Pancreas (tissue), 10 donors: ENCODE measurements at regions not wholly inside any gene's neighbourhood (a gene's known extent, or its start where the extent isn't known, plus 50 kb on each side); places are given as distances from the start of the nearest gene placed in this dataset.

Experiments
- ATAC-seq, 4 donors: fragments of 200-7000 bp; cut with Tn5 transposase; one replicate each; pipeline versions ENCODE4 v1.8.0 to v1.9.1; 2020; ENCODE audit warnings: mild to moderate bottlenecking in 4 of 4, moderate library complexity in 4 of 4
- DNase-seq, 6 donors: peaks; one replicate each; pipeline ENCODE4 v3.0.0-alpha.2; 2020
- FAIRE-seq: peaks from 2 replicates; lab custom pipeline; 2012; peaks lifted over from hg19 to GRCh38; lab: Jason Lieb, UNC
- H3K27ac ChIP-seq, 4 donors: fragments of 200-600 bp; sonication (generic); 1 replicate in 3 of 4; 2 replicates in 1 of 4; pipeline versions ENCODE4 v1.5.0 to v1.8.0; 2020
- H3K27me3 ChIP-seq, 4 donors: fragments of 200-600 bp; one replicate each; pipeline ENCODE4 v1.8.0; 2021
- H3K36me3 ChIP-seq, 3 donors: fragments of 200-600 bp; sonication (generic) in 1 of 3; one replicate each; pipeline versions ENCODE4 v1.5.0 to v1.8.0; 2020 to 2021
- H3K4me1 ChIP-seq, 3 donors: fragments of 200-600 bp; one replicate each; pipeline ENCODE4 v1.8.0; 2021
- H3K4me3 ChIP-seq, 4 donors: fragments of 200-600 bp; sonication (generic) in 2 of 4; one replicate each; pipeline versions ENCODE4 v1.5.0 to v1.8.0; 2020 to 2021
- H3K9me3 ChIP-seq, 4 donors: fragments of 200-600 bp; one replicate each; pipeline ENCODE4 v1.8.0; 2021
- WGBS, 2 donors: extraction: QIAGEN DNeasy Blood & Tissue Kit; methylation state at CpG; one replicate each; pipeline ENCODE4 v1.1.7; 2013; 5-methylcytosine and 5-hydroxymethylcytosine counted together
- intact Hi-C, 3 donors: fragments of 100-400 bp; cut with DNase I; formaldehyde crosslinking; loops; one replicate each; pipeline versions ENCODE4 v1.11.1 to v1.14.2; 2022
- TF ChIP-seq, protein P1 (sequence below), 4 donors: fragments of 200-600 bp; sonication (generic) in 3 of 4; IDR thresholded peaks; one replicate each; pipeline versions ENCODE4 v1.5.0 to v1.8.0; 2021; ENCODE audit warnings: antibody characterized with exemption in 4 of 4
- donor health status: healthy with polysubstance abuse.
- donor health status: DM: no; HTN: no; CAD: no; lungs with moderate emphysema.
- donor health status: DM: no; HTN: no; CAD: no.
- donor health status: control.
- donor health status: control.
- donor health status: Bipolar disorder and iron deficiency.
- donor health status: DM: yes; HTN: yes; CAD: no.
- donor health status: DM: no; HTN: no; CAD: no.
- donor health status: DM: no; HTN: no; CAD: no.
- donor health status: DM: yes; HTN: yes; CAD: no.

DNA sequence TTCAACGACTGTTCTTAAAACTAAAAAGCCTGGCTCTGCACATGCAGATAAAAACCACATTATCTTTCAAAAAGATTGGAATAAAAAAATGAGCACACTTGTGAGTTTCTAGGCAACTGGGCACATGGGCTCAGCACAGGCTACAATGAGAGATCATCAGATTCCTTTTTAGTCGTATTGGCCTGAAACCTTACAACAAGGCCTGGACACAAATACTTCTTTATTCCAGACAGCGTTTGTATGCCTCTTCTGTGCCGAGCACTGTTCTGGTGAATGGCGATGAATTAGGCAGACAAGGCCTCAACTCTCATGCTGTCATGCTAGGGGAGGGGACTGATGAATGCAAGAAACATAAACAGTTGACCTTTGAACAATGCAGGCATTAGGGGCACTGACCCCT lies 463.0 kb downstream of the AACS start:
- peak in 1 of 4 donors; percentile 32 for ATAC-seq
- H3K27ac ChIP-seq = no peak overlapping the region
- H3K36me3 ChIP-seq = no peaks in the 10 kb centered on the region
- 62 to 71% methylated on average over 5 of the region's 5 CpGs for WGBS, 2 donors
- H3K4me1 ChIP-seq = no peaks in the 10 kb centered on the region
- intact Hi-C loops = no loop called here
- DNase-seq = no peak
- H3K9me3 ChIP-seq = no peaks in the 10 kb centered on the region
- no peak overlapping the region for H3K4me3 ChIP-seq
- FAIRE-seq = no peak
- TF ChIP-seq, protein P1, sequence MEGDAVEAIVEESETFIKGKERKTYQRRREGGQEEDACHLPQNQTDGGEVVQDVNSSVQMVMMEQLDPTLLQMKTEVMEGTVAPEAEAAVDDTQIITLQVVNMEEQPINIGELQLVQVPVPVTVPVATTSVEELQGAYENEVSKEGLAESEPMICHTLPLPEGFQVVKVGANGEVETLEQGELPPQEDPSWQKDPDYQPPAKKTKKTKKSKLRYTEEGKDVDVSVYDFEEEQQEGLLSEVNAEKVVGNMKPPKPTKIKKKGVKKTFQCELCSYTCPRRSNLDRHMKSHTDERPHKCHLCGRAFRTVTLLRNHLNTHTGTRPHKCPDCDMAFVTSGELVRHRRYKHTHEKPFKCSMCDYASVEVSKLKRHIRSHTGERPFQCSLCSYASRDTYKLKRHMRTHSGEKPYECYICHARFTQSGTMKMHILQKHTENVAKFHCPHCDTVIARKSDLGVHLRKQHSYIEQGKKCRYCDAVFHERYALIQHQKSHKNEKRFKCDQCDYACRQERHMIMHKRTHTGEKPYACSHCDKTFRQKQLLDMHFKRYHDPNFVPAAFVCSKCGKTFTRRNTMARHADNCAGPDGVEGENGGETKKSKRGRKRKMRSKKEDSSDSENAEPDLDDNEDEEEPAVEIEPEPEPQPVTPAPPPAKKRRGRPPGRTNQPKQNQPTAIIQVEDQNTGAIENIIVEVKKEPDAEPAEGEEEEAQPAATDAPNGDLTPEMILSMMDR (IDR thresholded peaks at IDR 0.05) = no peak
- H3K27me3 ChIP-seq = peaks cover 0 to 7% (median 0%) of the 10 kb centered on the region in 4 donors

DNA sequence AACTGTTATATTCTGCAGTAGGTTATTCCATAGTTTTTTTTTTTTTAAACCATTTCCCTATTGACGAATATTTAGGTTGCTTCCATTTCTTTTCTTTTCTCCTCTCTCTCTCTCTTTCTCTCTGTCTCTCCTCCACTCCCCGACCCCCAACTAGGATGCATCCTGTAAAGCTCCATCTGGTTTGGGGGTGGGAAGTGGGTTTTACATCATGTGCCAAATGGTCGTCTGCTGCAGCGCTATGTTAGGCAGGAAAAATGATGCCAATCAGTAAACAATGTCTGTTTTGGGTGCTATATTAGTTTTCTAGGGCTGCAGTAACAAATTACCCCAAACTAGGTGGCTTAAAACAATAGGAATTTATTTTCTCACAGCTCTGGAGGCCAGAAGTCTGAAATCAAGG lies 465.0 kb downstream of the AACS start:
- ATAC-seq = no peak
- TF ChIP-seq, protein P1 (IDR thresholded peaks at IDR 0.05) = no peak
- intact Hi-C loops = no loop called here

DNA sequence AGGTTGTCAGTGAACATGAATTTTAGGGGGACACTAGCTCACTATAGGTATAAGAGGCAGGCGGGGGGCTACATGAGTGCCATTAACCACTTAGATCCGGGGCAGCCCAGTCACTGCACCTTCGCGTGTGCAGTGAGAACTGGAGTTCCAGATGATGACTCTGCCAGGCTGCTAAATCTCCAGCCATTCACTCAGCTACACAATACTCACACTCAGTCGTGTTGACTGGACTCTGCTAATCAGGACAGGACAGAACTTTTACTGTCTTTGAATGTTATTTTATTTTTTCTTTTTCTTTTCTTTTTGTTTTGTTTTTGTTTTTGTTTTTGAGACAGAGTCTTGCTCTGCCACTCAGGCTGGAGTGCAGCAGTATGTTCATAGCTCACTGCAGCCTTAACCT lies 465.6 kb downstream of the AACS start:
- intact Hi-C loops = no loop called here
- ATAC-seq (no peak), FAIRE-seq (no peak), DNase-seq (no peak)
- H3K27me3 ChIP-seq = peaks cover 0 to 12% (median 0%) of the 10 kb centered on the region in 4 donors
- no peaks in the 10 kb centered on the region for H3K9me3 ChIP-seq
- H3K27ac ChIP-seq = no peak overlapping the region
- TF ChIP-seq, protein P1 (IDR thresholded peaks at IDR 0.05) = no peak
- WGBS, 2 donors = 33 to 41% methylated on average over 5 of the region's 5 CpGs
- H3K36me3 ChIP-seq = no peaks in the 10 kb centered on the region
- no peak overlapping the region for H3K4me3 ChIP-seq
- no peaks in the 10 kb centered on the region for H3K4me1 ChIP-seq

More for the DNA sequence above, 465.0 kb downstream of the AACS start:
- peaks cover 0 to 12% (median 0%) of the 10 kb centered on the region in 4 donors for H3K27me3 ChIP-seq
- no peak for FAIRE-seq
- H3K9me3 ChIP-seq = no peaks in the 10 kb centered on the region
- H3K27ac ChIP-seq = no peak overlapping the region
- no peak overlapping the region for H3K4me3 ChIP-seq
- no peaks in the 10 kb centered on the region for H3K4me1 ChIP-seq
- DNase-seq = no peak
- 34 to 41% methylated on average over 4 of the region's 4 CpGs for WGBS, 2 donors
- H3K36me3 ChIP-seq = no peaks in the 10 kb centered on the region

DNA sequence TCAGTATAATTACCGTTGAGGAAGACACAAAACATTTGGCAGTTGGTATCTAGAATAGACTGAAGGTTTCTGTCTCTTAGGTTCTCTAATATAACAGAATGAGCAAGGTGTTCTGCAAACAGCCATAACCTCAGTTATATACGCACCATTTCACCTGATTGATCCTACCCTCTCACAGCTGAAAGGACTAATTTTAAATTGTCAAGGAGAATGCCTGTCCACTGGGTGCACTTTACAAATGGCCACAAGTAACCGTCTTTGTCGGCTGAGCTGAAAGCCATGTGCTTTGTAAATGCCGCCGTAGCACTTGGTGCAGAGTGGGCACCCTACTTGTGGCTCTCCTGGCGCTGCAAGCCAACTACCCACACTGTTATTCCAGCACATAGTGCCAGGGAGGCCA lies 466.3 kb downstream of the AACS start:
- Histone ChIP-seq H3K36me3 (no peaks in the 10 kb centered on the region), H3K27me3 (peaks cover 0 to 12% (median 0%) of the 10 kb centered on the region in 4 donors), H3K4me1 (no peaks in the 10 kb centered on the region), H3K27ac (no peak overlapping the region), H3K9me3 (no peaks in the 10 kb centered on the region), H3K4me3 (no peak overlapping the region)
- intact Hi-C loops = no loop called here
- WGBS, 2 donors = 55 to 67% methylated on average over 7 of the region's 7 CpGs
- TF ChIP-seq, protein P1 (IDR thresholded peaks at IDR 0.05) = no peak
- DNase-seq (no peak), ATAC-seq (peak in 2 of 4 donors; percentile 10 to 47), FAIRE-seq (no peak)

DNA sequence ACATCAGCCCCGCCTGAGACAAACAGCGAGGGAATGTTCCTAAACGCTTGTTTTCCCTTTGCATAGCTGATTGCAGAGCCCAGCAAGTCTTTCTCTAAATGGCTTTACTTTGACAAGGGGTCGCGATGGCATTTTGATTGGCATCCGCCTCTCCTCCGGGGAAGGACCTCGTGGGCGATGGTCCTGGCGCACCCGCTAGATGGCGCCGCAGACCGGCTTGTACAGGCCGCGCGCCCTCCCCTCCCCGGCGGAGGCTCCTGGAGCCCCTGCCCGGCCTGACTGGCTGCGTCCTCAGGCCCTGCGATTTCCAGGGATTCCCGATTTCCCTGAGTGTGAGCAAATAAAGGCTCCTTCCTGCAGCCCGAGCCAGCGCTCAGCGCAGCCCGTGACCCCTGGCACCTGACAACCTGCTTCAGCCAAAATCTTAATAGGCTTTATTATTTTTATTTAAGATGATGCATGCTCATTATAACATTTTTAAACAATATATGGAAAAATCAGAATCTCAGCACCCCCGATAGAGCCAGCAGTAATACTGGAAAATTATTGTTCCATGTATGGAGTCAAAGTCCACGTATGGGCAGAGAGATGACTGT lies 468.3 kb downstream of the AACS start:
- H3K27me3 ChIP-seq = peaks cover 0 to 19% (median 0%) of the 10 kb centered on the region in 4 donors
- FAIRE-seq (no peak), ATAC-seq (peak in 3 of 4 donors; percentile 81 to 91 (median 84)), DNase-seq (peak in 3 of 6 donors; percentile 13 to 84 (median 46))
- intact Hi-C loops = no loop called here
- H3K4me3 ChIP-seq = no peak overlapping the region
- no peaks in the 10 kb centered on the region for H3K9me3 ChIP-seq
- TF ChIP-seq, protein P1 (IDR thresholded peaks at IDR 0.05) = peak in 3 of 4 donors; percentile 49 to 62 (median 52)
- H3K4me1 ChIP-seq = no peaks in the 10 kb centered on the region
- 6 to 7% methylated on average over 28 to 29 of the region's 29 CpGs for WGBS, 2 donors
- no peak overlapping the region for H3K27ac ChIP-seq
- H3K36me3 ChIP-seq = no peaks in the 10 kb centered on the region
